ENCODE measurements at regions not wholly inside any gene's neighbourhood (a gene's known extent, or its start where the extent isn't known, plus 50 kb on each side); places are given as distances from the start of the nearest gene placed in this dataset.

GRCh38 chr4:156539376-156539775 is 432.2 kb downstream of the PDGFC start:
- TF ChIP-seq POLR2A (IDR thresholded peaks at IDR 0.05; ENCODE audit: low read depth, low read length) (no peak), POLR2AphosphoS5 (IDR thresholded peaks at IDR 0.05; ENCODE audit: insufficient read depth, low read depth, low read length) (no peak)
- TF ChIP-seq, protein P1, sequence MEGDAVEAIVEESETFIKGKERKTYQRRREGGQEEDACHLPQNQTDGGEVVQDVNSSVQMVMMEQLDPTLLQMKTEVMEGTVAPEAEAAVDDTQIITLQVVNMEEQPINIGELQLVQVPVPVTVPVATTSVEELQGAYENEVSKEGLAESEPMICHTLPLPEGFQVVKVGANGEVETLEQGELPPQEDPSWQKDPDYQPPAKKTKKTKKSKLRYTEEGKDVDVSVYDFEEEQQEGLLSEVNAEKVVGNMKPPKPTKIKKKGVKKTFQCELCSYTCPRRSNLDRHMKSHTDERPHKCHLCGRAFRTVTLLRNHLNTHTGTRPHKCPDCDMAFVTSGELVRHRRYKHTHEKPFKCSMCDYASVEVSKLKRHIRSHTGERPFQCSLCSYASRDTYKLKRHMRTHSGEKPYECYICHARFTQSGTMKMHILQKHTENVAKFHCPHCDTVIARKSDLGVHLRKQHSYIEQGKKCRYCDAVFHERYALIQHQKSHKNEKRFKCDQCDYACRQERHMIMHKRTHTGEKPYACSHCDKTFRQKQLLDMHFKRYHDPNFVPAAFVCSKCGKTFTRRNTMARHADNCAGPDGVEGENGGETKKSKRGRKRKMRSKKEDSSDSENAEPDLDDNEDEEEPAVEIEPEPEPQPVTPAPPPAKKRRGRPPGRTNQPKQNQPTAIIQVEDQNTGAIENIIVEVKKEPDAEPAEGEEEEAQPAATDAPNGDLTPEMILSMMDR (IDR thresholded peaks at IDR 0.05; ENCODE audit: extremely low read depth in 1 of 2, insufficient read depth in 1 of 2, low read depth in 1 of 2, low read length in 2 of 2), result no peak
- TF ChIP-seq, protein P2, sequence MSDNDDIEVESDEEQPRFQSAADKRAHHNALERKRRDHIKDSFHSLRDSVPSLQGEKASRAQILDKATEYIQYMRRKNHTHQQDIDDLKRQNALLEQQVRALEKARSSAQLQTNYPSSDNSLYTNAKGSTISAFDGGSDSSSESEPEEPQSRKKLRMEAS (IDR thresholded peaks at IDR 0.05; ENCODE audit: insufficient read depth, insufficient read length), result no peak

Data from endothelial cell of umbilical vein (primary cell).